Erythroblast (primary cell): ENCODE measurements at regions not wholly inside any gene's neighbourhood (a gene's known extent, or its start where the extent isn't known, plus 50 kb on each side); places are given as distances from the start of the nearest gene placed in this dataset.

Experiments used
- GATA1 ChIP-seq: IDR thresholded peaks from 2 replicates; pipeline ENCODE4 v1.6.1; 2011; ENCODE audit warnings: low read depth, mild to moderate bottlenecking, control low read depth, low read length, moderate library complexity
- POLR2A ChIP-seq: IDR thresholded peaks from 2 replicates; pipeline ENCODE4 v1.6.1; 2011; ENCODE audit warnings: mild to moderate bottlenecking, low read length

GRCh38 chr2:145931781-145932395 lies 1412.0 kb upstream of the ZEB2 start:
- TF ChIP-seq POLR2A (no peak), GATA1 (no peak)
